ENCODE measurements at regions not wholly inside any gene's neighbourhood (a gene's known extent, or its start where the extent isn't known, plus 50 kb on each side); places are given as distances from the start of the nearest gene placed in this dataset.

DNA sequence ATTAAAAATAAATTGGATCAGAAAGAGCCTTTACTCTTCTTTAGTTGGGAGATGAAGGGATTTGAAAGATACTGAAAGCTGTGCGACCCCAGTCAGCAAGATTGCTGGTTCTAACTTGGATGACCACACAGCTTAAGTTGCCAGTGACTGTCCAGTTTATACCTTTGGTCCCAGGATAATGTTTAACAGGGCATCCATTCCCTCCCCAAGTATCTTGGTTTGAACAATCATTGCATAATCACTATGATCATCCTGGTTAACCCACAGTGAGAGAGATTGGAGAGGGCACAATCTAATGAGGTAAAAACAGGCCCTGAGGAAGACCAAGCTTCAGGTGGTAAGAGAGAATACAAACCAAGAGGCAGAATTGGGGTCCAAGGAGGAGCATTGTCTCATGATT is 798.3 kb downstream of the MAFB start:
- DNase-seq = no peak

DNA sequence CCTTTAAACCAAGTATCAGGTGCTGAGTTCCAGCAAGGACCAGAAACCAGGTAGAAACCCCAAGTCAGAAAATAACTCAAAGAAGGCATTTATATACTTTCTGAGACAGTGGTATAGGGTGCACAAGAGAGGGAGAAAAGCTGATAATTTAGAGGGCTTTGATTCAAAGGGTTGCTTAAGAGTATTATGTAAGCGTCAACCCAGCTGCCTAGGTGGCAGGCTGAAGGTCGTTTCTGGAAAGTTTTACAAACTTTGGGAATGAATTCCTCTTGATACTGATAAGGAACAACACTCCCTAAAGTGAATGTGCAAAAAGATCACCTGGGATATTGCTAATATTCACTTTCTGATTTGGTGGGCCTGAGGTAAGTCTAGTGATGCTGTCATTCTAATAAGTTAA is 800.7 kb downstream of the MAFB start:
- no peak for DNase-seq

DNA sequence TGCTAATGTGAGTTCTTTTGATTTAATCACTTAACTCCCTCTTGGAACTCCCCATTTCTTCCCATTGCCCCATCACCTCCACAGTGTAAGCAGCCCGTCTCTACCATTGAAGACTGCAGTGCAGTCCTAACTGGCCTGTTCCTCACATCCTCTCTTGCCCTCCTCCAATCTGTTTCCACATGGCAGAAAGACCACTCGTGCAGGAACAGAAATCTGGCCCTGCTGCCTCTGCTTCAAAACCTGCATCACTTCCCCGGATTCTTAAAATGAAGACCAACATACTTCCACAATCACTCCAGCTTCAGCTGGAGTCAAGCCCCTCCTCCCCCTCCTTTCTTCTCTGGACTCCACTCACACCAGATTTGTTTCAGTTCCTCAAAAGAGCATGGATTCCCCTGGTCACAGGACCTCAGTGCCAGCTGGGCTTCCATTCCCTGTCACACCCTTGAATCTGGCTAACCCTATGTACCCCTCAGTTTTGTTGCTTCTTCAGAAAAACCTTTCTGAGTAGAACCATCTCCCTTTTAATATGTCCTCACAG is 802.3 kb downstream of the MAFB start:
- DNase-seq = no peak

DNA sequence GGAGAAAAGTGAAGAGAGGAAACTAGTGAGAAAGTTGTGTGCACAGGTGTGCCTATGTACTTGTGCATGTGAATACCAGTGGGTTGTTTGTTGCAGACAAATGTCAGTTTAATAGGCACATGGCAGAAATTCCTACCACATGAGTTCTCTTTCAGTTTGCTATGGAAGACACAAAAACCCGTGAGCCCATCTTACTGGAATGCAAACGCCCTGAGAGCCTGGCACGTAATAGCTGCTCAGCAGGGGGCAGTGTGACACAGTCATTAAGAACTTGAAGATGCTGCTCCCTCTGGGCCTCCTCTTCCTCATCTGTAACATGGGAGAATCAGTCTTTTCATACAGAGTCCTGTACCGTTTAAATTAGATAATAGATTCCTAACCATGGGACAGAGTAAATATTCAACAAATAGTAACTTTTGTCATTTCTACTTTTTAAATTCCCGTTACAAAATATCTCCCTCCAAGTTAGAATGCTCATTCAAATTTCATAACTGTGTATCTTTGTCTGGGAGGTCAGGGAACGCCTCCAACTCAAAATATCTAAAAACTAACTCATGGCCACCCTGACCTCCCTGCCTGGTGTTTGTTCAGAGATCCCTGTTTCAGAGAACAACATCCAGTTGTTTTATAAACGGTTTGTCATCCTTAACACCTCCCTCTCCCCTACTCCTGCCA is 802.9 kb downstream of the MAFB start:
- DNase-seq = no peak

DNA sequence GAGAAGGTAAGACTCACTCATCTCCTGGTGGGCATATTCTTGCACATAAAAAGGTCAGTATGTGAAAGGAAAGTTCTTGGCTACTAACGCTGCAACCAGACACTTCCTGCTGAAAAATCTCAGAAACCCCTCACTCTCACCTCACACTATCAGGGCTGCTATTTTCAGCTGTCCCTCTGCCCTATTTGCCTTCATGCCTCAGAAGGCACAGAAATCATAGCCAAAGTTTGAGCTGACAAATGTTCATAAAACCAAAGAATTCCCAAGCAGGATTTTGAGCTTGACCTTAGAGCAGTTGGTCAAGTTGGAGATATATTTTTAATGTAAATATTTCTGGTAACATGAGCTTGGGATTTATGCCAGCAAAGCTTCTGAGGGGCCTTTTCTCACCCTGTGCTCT is 806.2 kb downstream of the MAFB start:
- DNase-seq = no peak

DNA sequence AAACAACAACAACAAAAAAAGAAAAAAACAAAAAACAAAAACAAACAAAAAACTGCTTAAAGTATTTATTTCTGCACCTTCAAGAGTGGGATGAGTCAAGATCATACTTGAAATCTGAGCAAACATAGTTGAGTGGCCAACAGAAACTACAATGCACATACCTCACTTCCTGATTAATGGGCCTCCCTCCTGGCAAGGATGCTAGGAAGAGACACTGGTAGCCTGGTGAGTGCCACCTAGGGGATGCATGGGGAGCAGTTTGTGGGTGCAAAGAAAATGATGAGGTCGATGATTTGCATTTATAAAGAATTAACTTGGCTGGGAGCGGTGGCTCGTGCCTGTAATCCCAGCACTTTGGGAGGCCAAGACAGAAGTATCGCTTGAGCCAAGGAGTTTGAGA is 808.1 kb downstream of the MAFB start:
- DNase-seq = no peak

DNA sequence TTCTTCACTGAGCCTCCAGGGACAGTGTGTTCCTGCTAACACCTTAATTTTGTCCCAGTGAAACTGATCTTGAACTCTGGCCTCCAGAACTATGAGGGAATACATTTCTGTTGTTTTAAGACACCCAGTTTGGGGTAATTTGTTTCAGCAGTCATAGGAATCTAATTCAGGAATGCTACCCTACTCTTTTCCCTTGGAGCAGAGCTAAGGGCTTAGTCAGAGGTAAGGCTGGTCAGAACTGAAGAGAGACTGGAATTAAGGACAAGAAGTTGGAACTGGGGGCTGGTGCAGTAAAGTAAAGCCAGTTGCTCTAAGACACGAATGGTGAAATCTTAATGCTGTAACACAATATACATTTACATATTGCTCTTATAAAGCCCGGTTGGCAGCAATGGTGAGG is 809.7 kb downstream of the MAFB start:
- DNase-seq = no peak

DNA sequence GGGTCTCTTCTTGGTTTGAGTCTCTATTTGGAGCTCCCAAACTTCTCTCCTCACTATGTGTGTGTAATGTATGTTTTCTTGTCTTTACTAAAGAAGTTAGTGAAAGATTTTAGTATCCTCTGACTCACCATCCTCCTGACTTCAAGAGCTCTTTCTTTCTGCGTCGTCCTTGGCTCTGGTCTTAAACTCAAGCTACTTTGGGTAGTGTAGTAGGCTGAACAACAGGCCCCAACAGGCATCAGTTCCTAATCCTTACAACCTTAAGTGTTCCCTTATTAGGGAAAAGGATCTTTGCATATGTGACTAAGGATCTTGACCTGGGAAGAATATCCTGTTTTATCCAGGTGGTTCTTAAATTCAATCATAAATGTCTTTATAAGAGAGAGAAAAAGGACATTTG is 810.2 kb downstream of the MAFB start:
- no peak for DNase-seq

DNA sequence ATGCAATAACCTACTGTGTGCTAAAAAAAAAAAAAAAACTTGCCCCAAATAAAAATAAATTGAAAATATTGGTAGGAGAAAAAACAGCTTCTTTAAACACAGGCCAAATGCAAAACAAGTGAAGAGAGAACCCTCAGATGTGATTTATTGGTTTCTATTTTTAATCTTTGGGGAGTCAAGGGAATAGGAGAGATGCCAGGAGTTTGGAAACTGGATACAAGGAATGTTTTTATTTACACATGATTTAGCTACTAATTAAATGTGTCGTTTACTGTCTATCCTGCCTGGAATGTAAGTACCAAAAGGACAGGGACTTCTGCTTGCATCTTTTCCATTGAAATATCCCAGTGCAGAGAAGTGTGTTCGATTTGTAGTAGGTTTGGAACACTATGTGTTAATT is 810.7 kb downstream of the MAFB start:
- no peak for DNase-seq

DNA sequence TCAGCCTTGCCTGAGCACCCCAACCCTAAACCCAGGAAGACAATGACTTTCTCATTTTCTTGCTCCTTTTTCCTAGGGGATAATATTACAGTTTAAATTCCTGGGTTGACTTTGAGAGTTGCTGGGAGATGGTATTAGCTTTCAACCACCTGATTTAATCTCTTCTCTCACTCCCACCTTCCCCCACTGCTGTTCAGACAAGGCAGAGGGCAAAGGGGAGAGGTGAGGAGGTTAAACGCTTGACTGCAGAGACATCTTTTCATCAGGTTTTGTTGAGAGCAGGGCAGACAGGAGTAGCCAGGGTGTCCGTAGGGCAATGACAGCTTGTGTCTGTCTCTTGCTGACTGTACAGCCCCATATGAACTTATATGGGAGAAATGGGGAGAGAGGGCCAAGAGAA is 811.2 kb downstream of the MAFB start:
- DNase-seq = no peak

- no peak for DNase-seq
These were observed 811.9 kb downstream of the MAFB start for GRCh38 chr20:39876976-39877635.

- no peak for DNase-seq
These were observed 813.4 kb downstream of the MAFB start for GRCh38 chr20:39875492-39876110.

- DNase-seq = no peak
These were observed 814.8 kb downstream of the MAFB start for GRCh38 chr20:39874049-39874893.

DNA sequence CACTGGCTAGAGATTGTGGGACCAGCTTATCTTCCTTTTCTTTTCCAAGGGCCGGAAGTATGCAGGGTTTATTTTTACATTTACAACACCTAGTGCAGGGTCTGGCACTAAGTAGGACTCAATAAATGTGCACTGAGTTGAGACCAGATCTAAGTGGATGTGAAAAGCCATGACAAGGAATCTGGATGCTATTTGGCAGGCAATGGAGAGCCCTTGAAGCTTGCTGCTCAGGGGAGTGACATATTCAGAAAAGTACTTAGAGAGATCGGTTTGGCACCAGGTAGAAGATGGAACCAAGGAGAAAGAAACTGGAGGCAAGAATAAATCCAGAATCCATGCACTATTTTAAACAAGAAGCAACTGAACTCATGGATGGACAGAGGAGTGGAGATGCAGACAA is 815.8 kb downstream of the MAFB start:
- DNase-seq = no peak

- no peak for DNase-seq
These were observed 818.0 kb downstream of the MAFB start for GRCh38 chr20:39871013-39871412.

GRCh38 chr20:39865446-39865845 is 823.6 kb downstream of the MAFB start:
- no peak for DNase-seq

- DNase-seq = no peak
These were observed 826.6 kb downstream of the MAFB start for GRCh38 chr20:39862470-39862891.

GRCh38 chr20:39861381-39861780 is 827.7 kb downstream of the MAFB start:
- DNase-seq = no peak

GRCh38 chr20:39857835-39858234 is 831.2 kb downstream of the MAFB start:
- no peak for DNase-seq

DNA sequence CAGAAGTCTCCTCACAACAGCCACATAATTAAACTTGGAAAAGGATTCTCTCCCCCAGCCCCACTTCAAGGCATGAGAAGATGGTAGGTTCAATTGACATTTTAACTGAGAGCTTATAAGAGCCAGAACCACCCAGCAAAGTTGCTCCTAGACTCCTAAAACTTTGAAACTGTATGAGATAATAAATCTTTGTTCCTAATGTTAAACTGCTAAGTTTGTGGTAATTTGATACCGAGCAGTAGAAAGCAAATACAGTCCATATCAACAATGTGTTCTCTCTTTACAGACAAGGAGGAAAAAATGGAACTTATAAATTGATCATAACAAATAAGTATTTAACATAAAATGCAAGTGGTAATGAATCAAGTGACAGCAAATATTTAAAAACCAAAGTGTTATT is 831.8 kb downstream of the MAFB start:
- DNase-seq = no peak

- DNase-seq = no peak
These were observed 833.2 kb downstream of the MAFB start for GRCh38 chr20:39855799-39856198.

GRCh38 chr20:39855056-39855455 is 834.0 kb downstream of the MAFB start:
- no peak for DNase-seq

DNA sequence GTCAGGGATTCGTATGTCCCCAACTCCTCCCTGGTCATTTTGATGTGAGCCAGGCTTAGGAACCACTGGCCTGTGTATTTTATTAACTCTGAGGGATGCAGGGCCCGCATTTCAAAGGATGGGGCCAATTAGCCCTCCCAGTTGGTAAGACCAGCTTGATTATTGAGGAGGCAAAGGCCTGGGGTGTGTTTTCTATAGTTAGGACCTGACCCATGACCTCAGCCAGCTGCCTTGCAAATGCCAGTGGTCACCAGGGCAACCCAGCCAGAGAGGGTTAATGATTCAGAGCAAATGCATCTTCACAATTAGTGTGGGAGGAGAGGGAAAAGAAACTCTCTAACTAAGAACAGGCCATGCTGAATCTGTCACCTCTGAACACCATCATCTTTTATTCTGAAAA is 835.4 kb downstream of the MAFB start:
- DNase-seq = no peak

Measured in NCI-H2081 (cell line).